Gastroesophageal sphincter (tissue), 4 donors: ENCODE measurements at regions not wholly inside any gene's neighbourhood (a gene's known extent, or its start where the extent isn't known, plus 50 kb on each side); places are given as distances from the start of the nearest gene placed in this dataset.

Source experiments
- ATAC-seq: fragments of 150-250 bp; one replicate; pipeline ENCODE4 v1.9.1; 2016; ENCODE audit warnings: mild to moderate bottlenecking, moderate library complexity
- H3K27ac ChIP-seq, 4 donors: fragments of 200-600 bp; sonication (generic) in 3 of 4; 1 replicate in 3 of 4; 2 replicates in 1 of 4; pipeline ENCODE4 v1.5.1; 2016 to 2019
- H3K27me3 ChIP-seq: fragments of 200-600 bp; sonication (generic); one replicate; pipeline ENCODE4 v1.5.1; 2019
- H3K36me3 ChIP-seq, 2 donors: fragments of 200-600 bp; sonication (generic); one replicate each; pipeline ENCODE4 v1.5.1; 2019; ENCODE audit warnings: control low read depth in 1 of 2
- H3K4me1 ChIP-seq, 3 donors: fragments of 200-600 bp; sonication (generic); 1 replicate in 2 of 3; 2 replicates in 1 of 3; pipeline ENCODE4 v1.5.1; 2016 to 2019; ENCODE audit warnings: control low read depth in 2 of 3
- H3K4me3 ChIP-seq, 2 donors: fragments of 200-600 bp; sonication (generic); one replicate each; pipeline ENCODE4 v1.5.1; 2019; ENCODE audit warnings: mild to moderate bottlenecking in 1 of 2, moderate library complexity in 1 of 2
- H3K9me3 ChIP-seq, 3 donors: fragments of 200-600 bp; sonication (generic); one replicate each; pipeline ENCODE4 v1.5.1; 2017 to 2019; ENCODE audit warnings: control low read depth in 2 of 3
- CTCF ChIP-seq, 4 experiments: fragments of 200-600 bp in 2 of 4; fragments of 450-650 bp in 2 of 4; sonication (generic) in 1 of 4; IDR thresholded peaks; one replicate each; pipeline ENCODE4 v1.5.1; 2017 to 2019; ENCODE audit warnings: antibody characterized with exemption in 4 of 4, mild to moderate bottlenecking in 2 of 4, moderate library complexity in 2 of 4
- EP300 ChIP-seq: sonication (generic); formaldehyde crosslinking; IDR thresholded peaks from one replicate; pipeline ENCODE4 v1.6.1; 2017; ENCODE audit warnings: antibody characterized with exemption, mild to moderate bottlenecking
- POLR2A ChIP-seq, 2 donors: fragments of 450-650 bp; IDR thresholded peaks; one replicate each; pipeline ENCODE4 v1.6.1; 2017; ENCODE audit warnings: antibody characterized with exemption in 2 of 2, mild to moderate bottlenecking in 2 of 2, moderate library complexity in 1 of 2
- POLR2AphosphoS5 ChIP-seq: sonication (generic); formaldehyde crosslinking; IDR thresholded peaks from one replicate; pipeline ENCODE4 v1.6.1; 2017; ENCODE audit warnings: antibody characterized with exemption
- WGBS, 2 donors: methylation state at CpG; one replicate each; pipeline ENCODE4 v1.1.5; 2018; ENCODE audit warnings: low coverage in 1 of 2; 5-methylcytosine and 5-hydroxymethylcytosine counted together

- Histone ChIP-seq H3K4me1 (no peaks in the 10 kb centered on the region), H3K27me3 (no peaks in the 10 kb centered on the region), H3K27ac (no peak overlapping the region), H3K4me3 (no peak overlapping the region), H3K36me3 (no peaks in the 10 kb centered on the region), H3K9me3 (no peaks in the 10 kb centered on the region)
- TF ChIP-seq CTCF (IDR thresholded peaks at IDR 0.05) = no peak
- no peak for TF ChIP-seq POLR2AphosphoS5
- no peak for TF ChIP-seq POLR2A (IDR thresholded peaks at IDR 0.05)
- no peak for ATAC-seq
- 56 to 65% methylated on average over 4 of the region's 4 CpGs for WGBS, 2 donors
Observed at GRCh38 chr3:59133311-59133710, 83.5 kb upstream of the CFAP20DC start.

- WGBS, 2 donors = 58 to 60% methylated on average over 2 to 3 of the region's 3 CpGs
- ATAC-seq = no peak
- H3K9me3 ChIP-seq = no peaks in the 10 kb centered on the region
- H3K27me3 ChIP-seq = no peaks in the 10 kb centered on the region
- TF ChIP-seq POLR2A (IDR thresholded peaks at IDR 0.05) = no peak
- TF ChIP-seq CTCF (IDR thresholded peaks at IDR 0.05) = no peak
- no peak for TF ChIP-seq EP300
- no peak for TF ChIP-seq POLR2AphosphoS5
- no peaks in the 10 kb centered on the region for H3K36me3 ChIP-seq
- no peaks in the 10 kb centered on the region for H3K4me1 ChIP-seq
- H3K27ac ChIP-seq = no peak overlapping the region
- no peak overlapping the region for H3K4me3 ChIP-seq
Observed at GRCh38 chr3:59131016-59131766, 81.4 kb upstream of the CFAP20DC start.

GRCh38 chr3:59128685-59129084 lies 78.9 kb upstream of the CFAP20DC start:
- Histone ChIP-seq H3K9me3 (no peaks in the 10 kb centered on the region), H3K36me3 (no peaks in the 10 kb centered on the region), H3K4me1 (no peaks in the 10 kb centered on the region), H3K27me3 (no peaks in the 10 kb centered on the region), H3K27ac (no peak overlapping the region), H3K4me3 (no peak overlapping the region)
- ATAC-seq = no peak
- 63% methylated on average over 2 of the region's 3 CpGs; no CpG with 5 or more reads in 1 of the 2 donors for WGBS, 2 donors
- no peak for TF ChIP-seq EP300
- TF ChIP-seq POLR2A (IDR thresholded peaks at IDR 0.05) = no peak
- TF ChIP-seq CTCF (IDR thresholded peaks at IDR 0.05) = no peak
- TF ChIP-seq POLR2AphosphoS5 = no peak

GRCh38 chr3:59127071-59127470 lies 77.2 kb upstream of the CFAP20DC start:
- no peaks in the 10 kb centered on the region for H3K4me1 ChIP-seq
- ATAC-seq = no peak
- H3K36me3 ChIP-seq = no peaks in the 10 kb centered on the region
- no peak overlapping the region for H3K27ac ChIP-seq
- TF ChIP-seq CTCF (IDR thresholded peaks at IDR 0.05) (no peak), EP300 (no peak), POLR2A (IDR thresholded peaks at IDR 0.05) (no peak), POLR2AphosphoS5 (no peak)
- no peak overlapping the region for H3K4me3 ChIP-seq
- H3K9me3 ChIP-seq = no peaks in the 10 kb centered on the region
- no peaks in the 10 kb centered on the region for H3K27me3 ChIP-seq

GRCh38 chr3:59126446-59126845 lies 76.6 kb upstream of the CFAP20DC start:
- H3K36me3 ChIP-seq = no peaks in the 10 kb centered on the region
- no peaks in the 10 kb centered on the region for H3K4me1 ChIP-seq
- ATAC-seq = no peak
- TF ChIP-seq POLR2AphosphoS5 = no peak
- no peak for TF ChIP-seq POLR2A (IDR thresholded peaks at IDR 0.05)
- no peak for TF ChIP-seq CTCF (IDR thresholded peaks at IDR 0.05)
- no peak for TF ChIP-seq EP300
- WGBS, 2 donors = 88% methylated on average over 5 of the region's 5 CpGs; no CpG with 5 or more reads in 1 of the 2 donors
- no peak overlapping the region for H3K27ac ChIP-seq
- H3K9me3 ChIP-seq = no peaks in the 10 kb centered on the region
- H3K27me3 ChIP-seq = no peaks in the 10 kb centered on the region
- H3K4me3 ChIP-seq = no peak overlapping the region
